Lower leg skin (tissue), 3 donors: ENCODE measurements at regions not wholly inside any gene's neighbourhood (a gene's known extent, or its start where the extent isn't known, plus 50 kb on each side); places are given as distances from the start of the nearest gene placed in this dataset.

Source experiments
- POLR2A ChIP-seq, 2 donors: fragments of 450-650 bp; IDR thresholded peaks; one replicate each; pipeline ENCODE4 v1.6.1; 2016 to 2017; ENCODE audit warnings: antibody characterized with exemption in 2 of 2, mild to moderate bottlenecking in 1 of 2, moderate library complexity in 1 of 2
- TF ChIP-seq, protein P1 (sequence below), 3 donors: fragments of 450-650 bp; IDR thresholded peaks; one replicate each; pipeline ENCODE4 v1.5.1; 2016; ENCODE audit warnings: antibody characterized with exemption in 3 of 3, mild to moderate bottlenecking in 3 of 3, moderate library complexity in 2 of 3

DNA sequence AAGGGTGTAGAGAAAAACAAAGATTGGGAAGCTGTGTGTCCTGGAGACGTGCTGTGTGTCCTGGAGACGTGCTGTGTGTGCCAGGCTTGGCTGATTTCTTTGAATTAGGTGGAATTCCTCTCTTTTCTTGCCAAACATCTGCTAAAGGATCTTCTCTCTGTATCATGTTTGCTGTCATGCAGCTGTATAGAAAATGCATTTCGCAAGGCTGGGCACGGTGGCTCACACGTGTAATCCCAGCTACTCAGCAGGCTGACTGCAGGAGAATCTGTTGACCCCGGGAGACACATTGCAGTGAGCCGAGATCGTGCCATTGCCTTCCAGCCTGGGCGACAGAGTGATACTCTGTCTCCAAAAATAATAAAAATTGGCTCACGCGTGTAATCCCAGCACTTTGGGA, 187.0 kb downstream of the CRLF2 start:
- TF ChIP-seq, protein P1, sequence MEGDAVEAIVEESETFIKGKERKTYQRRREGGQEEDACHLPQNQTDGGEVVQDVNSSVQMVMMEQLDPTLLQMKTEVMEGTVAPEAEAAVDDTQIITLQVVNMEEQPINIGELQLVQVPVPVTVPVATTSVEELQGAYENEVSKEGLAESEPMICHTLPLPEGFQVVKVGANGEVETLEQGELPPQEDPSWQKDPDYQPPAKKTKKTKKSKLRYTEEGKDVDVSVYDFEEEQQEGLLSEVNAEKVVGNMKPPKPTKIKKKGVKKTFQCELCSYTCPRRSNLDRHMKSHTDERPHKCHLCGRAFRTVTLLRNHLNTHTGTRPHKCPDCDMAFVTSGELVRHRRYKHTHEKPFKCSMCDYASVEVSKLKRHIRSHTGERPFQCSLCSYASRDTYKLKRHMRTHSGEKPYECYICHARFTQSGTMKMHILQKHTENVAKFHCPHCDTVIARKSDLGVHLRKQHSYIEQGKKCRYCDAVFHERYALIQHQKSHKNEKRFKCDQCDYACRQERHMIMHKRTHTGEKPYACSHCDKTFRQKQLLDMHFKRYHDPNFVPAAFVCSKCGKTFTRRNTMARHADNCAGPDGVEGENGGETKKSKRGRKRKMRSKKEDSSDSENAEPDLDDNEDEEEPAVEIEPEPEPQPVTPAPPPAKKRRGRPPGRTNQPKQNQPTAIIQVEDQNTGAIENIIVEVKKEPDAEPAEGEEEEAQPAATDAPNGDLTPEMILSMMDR (IDR thresholded peaks at IDR 0.05): no peak
- no peak for TF ChIP-seq POLR2A (IDR thresholded peaks at IDR 0.05)
